GM12873 (cell line): ENCODE measurements at regions not wholly inside any gene's neighbourhood (a gene's known extent, or its start where the extent isn't known, plus 50 kb on each side); places are given as distances from the start of the nearest gene placed in this dataset.
A peak's percentile ranks its signal among the peaks of the same experiment; 100 is the strongest.

ENCODE experiments used
- TF ChIP-seq, protein P1 (sequence below): IDR thresholded peaks from 2 replicates; pipeline ENCODE4 v1.5.1; 2012; ENCODE audit warnings: low read depth, mild to moderate bottlenecking, moderate library complexity, low read length, control low read depth; ENCODE audit not compliant: insufficient read depth; ENCODE audit errors: missing control alignments

- TF ChIP-seq, protein P1, sequence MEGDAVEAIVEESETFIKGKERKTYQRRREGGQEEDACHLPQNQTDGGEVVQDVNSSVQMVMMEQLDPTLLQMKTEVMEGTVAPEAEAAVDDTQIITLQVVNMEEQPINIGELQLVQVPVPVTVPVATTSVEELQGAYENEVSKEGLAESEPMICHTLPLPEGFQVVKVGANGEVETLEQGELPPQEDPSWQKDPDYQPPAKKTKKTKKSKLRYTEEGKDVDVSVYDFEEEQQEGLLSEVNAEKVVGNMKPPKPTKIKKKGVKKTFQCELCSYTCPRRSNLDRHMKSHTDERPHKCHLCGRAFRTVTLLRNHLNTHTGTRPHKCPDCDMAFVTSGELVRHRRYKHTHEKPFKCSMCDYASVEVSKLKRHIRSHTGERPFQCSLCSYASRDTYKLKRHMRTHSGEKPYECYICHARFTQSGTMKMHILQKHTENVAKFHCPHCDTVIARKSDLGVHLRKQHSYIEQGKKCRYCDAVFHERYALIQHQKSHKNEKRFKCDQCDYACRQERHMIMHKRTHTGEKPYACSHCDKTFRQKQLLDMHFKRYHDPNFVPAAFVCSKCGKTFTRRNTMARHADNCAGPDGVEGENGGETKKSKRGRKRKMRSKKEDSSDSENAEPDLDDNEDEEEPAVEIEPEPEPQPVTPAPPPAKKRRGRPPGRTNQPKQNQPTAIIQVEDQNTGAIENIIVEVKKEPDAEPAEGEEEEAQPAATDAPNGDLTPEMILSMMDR = no peak
These were observed 1200.5 kb downstream of the SORCS1 start for GRCh38 chr10:105964009-105964408.

DNA sequence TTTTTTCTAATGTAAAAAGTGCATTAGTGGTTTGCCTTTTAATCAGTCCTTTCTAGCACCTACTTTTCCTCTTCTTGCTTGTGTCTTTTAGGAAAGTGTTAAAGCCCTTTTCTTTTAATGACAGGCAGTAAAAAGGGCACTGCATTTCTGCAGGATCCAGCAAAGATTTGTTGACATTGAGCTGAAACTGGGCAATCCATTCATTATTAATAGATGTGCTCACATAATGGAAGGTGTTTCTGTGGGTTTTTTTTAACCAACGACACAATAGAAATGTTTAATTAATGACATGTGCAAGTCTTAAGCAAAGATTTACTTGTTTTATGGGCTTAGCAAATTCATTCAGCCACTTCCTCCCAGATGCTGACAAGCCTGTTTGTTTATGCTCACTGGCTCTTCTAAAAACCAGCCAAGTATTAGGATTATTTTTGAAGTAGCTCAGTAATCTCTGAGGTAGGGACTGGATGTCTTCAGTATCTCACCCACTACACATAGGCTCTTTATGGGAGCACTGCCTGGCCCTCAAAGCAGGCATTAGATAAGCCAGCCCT, 1201.1 kb downstream of the SORCS1 start:
- TF ChIP-seq, protein P1 = no peak

DNA sequence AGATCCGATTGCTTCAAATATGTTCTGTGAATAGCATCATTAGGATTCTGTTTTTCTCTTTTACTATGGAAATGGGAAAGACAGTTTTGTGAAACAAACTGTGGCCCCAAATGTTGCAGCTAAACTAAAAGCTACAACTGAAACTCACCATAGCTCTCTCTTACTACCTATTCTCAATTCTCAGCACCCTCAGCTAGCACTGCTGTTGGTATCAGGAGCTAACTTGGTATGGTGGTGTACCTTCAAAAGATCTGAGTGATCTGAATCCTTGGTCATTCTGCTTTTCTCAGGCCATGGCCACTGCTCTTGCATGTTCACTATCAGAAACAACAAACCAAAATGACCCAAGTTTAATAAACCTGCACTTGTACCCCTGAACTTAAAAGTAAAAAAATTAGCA, 1208.0 kb downstream of the SORCS1 start:
- TF ChIP-seq, protein P1 = no peak

- TF ChIP-seq, protein P1 = no peak
These were observed 1210.6 kb downstream of the SORCS1 start for GRCh38 chr10:105953861-105954260.

DNA sequence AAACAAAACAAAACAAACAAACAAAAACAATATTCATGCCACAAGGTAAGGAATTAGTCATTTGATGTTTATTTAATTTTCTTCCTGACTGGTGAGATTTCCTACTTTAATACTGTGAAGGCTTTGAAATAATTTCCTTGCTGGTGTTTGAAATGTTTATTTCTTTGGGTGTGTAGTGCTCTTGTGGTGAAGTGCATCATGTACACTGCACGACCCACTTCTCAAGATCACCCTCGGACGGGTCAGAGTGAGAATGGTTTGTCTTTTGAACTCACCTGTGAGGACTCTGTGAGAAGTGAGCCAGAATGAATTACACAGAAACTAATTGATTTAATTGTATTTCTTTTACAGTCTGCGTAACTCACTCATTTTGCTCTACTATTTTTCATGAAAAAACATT, 1211.5 kb downstream of the SORCS1 start:
- TF ChIP-seq, protein P1 = no peak

- TF ChIP-seq, protein P1 = no peak
These were observed 1212.4 kb downstream of the SORCS1 start for GRCh38 chr10:105952153-105952552.

DNA sequence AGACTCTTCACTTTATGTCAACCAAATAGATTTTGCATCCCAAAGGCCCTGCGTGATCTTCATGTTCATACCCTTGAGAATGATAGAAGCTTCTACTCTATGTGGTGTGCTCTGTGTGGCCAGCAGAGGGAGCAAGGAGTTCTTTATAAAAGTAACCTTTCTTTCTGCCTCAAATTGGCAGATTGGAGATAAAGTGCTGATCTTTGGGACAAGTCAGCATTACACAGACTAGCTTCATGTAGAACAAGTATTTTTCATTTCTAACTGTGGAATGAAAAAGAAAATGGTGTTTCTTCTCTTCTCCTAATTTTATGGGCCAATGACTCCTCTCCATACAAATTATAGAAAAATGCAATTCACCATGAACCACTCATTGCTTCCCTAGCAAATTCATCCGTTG, 1214.1 kb downstream of the SORCS1 start:
- TF ChIP-seq, protein P1 = peak; percentile 79
